ENCODE measurements at regions not wholly inside any gene's neighbourhood (a gene's known extent, or its start where the extent isn't known, plus 50 kb on each side); places are given as distances from the start of the nearest gene placed in this dataset.

DNA sequence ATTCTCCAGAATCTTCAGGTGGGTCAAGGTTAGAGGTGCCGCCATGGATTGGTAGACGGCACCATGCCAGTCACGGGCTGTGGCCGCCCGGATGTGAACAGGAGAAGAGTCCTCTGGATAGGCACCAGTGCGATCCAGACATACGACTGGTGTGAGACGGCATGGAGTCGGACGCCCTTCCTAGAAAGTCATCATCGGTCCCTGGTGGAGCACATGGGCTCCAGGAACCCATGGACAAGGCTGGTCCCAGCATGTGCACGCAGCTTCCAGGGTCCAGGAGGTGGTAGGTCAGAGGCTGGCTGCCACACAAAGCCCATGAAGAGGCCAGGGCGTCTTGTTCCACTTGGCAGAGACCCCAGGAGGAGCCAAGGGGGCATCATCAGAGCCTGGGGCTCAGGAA, 276.1 kb upstream of the LRRC3B start (continued):
- TF ChIP-seq, protein P1, sequence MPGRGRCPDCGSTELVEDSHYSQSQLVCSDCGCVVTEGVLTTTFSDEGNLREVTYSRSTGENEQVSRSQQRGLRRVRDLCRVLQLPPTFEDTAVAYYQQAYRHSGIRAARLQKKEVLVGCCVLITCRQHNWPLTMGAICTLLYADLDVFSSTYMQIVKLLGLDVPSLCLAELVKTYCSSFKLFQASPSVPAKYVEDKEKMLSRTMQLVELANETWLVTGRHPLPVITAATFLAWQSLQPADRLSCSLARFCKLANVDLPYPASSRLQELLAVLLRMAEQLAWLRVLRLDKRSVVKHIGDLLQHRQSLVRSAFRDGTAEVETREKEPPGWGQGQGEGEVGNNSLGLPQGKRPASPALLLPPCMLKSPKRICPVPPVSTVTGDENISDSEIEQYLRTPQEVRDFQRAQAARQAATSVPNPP (IDR thresholded peaks at IDR 0.05; ENCODE audit: borderline replicate concordance, insufficient read depth, insufficient read length), result no peak
- TF ChIP-seq, protein P2, sequence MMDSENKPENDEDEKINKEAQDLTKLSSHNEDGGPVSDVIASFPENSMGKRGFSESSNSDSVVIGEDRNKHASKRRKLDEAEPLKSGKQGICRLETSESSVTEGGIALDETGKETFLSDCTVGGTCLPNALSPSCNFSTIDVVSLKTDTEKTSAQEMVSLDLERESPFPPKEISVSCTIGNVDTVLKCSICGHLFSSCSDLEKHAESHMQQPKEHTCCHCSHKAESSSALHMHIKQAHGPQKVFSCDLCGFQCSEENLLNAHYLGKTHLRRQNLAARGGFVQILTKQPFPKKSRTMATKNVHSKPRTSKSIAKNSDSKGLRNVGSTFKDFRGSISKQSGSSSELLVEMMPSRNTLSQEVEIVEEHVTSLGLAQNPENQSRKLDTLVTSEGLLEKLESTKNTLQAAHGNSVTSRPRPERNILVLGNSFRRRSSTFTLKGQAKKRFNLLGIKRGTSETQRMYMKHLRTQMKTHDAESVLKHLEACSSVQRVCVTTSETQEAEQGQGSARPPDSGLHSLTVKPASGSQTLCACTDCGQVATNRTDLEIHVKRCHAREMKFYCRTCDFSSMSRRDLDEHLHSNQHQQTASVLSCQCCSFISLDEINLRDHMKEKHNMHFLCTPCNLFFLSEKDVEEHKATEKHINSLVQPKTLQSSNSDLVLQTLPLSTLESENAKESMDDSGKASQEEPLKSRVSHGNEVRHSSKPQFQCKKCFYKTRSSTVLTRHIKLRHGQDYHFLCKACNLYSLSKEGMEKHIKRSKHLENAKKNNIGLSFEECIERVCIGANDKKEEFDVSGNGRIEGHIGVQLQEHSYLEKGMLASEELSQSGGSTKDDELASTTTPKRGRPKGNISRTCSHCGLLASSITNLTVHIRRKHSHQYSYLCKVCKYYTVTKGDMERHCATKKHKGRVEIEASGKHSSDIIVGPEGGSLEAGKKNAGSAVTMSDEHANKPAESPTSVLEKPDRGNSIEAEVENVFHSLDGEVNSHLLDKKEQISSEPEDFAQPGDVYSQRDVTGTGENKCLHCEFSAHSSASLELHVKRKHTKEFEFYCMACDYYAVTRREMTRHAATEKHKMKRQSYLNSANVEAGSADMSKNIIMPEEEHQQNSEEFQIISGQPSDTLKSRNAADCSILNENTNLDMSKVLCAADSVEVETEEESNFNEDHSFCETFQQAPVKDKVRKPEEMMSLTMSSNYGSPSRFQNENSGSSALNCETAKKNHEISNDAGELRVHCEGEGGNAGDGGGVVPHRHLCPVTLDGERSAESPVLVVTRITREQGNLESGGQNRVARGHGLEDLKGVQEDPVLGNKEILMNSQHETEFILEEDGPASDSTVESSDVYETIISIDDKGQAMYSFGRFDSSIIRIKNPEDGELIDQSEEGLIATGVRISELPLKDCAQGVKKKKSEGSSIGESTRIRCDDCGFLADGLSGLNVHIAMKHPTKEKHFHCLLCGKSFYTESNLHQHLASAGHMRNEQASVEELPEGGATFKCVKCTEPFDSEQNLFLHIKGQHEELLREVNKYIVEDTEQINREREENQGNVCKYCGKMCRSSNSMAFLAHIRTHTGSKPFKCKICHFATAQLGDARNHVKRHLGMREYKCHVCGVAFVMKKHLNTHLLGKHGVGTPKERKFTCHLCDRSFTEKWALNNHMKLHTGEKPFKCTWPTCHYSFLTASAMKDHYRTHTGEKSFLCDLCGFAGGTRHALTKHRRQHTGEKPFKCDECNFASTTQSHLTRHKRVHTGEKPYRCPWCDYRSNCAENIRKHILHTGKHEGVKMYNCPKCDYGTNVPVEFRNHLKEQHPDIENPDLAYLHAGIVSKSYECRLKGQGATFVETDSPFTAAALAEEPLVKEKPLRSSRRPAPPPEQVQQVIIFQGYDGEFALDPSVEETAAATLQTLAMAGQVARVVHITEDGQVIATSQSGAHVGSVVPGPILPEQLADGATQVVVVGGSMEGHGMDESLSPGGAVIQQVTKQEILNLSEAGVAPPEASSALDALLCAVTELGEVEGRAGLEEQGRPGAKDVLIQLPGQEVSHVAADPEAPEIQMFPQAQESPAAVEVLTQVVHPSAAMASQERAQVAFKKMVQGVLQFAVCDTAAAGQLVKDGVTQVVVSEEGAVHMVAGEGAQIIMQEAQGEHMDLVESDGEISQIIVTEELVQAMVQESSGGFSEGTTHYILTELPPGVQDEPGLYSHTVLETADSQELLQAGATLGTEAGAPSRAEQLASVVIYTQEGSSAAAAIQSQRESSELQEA (IDR thresholded peaks at IDR 0.05; ENCODE audit: low read depth), result no peak
- TF ChIP-seq THRAP3 (IDR thresholded peaks at IDR 0.05; ENCODE audit: borderline replicate concordance) (no peak), ZC3H11A (IDR thresholded peaks at IDR 0.05; ENCODE audit: low read depth, low read length) (no peak), HDAC1 (IDR thresholded peaks at IDR 0.05) (no peak), SMARCA5 (IDR thresholded peaks at IDR 0.05) (no peak), SAFB2 (IDR thresholded peaks at IDR 0.05; ENCODE audit: borderline replicate concordance, low read depth, low read length, severe bottlenecking) (no peak)
- TF ChIP-seq, protein P3, sequence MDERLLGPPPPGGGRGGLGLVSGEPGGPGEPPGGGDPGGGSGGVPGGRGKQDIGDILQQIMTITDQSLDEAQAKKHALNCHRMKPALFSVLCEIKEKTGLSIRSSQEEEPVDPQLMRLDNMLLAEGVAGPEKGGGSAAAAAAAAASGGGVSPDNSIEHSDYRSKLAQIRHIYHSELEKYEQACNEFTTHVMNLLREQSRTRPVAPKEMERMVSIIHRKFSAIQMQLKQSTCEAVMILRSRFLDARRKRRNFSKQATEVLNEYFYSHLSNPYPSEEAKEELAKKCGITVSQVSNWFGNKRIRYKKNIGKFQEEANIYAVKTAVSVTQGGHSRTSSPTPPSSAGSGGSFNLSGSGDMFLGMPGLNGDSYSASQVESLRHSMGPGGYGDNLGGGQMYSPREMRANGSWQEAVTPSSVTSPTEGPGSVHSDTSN (CRISPR knock-in tag; IDR thresholded peaks at IDR 0.05; ENCODE audit: low read depth), result no peak
- TF ChIP-seq, protein P3 (tag; conservative IDR thresholded peaks at IDR 0.05; ENCODE audit: low read depth), result no peak

Data from K562 (cell line).